Mucosa of gallbladder (tissue), 1 donor: ENCODE measurements at regions not wholly inside any gene's neighbourhood (a gene's known extent, or its start where the extent isn't known, plus 50 kb on each side); places are given as distances from the start of the nearest gene placed in this dataset.

ENCODE experiments used
- DNase-seq: peaks from one replicate; pipeline ENCODE4 v3.0.0-alpha.2; 2020; ENCODE audit warnings: low spot score
- donor health status: DM: no; HTN: no; CAD: no.

DNA sequence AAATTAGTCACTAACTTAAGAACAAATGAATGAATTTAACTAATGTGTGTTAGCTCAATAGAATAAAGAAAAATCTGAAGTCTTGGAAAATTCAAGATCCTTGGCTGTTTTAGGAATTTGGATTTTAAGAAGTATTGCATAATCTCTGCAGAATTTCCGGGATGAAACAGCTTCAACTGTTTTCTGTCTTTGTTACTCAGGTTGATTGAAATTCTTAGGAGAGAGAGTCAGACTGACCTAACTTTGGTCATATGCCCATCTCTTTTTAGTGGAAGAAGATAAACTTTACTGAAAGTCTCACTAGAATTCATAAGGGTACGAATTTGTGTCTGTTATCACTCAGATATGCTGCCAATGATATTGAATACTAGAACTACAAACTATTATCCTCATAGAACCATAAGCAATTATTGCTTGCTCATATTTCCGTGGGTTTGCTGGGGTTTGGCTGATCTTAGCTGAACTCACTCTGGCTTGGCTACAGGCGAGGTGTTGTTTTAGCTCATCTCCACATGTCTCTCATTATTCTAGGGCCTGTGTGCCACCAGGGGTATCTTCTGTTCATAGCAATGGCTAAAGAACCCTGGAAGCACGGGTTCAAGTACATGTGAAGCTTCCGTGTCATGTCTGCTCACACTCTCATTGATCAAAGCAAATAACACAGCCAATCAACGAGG lies 257.4 kb upstream of the NOVA1 start:
- DNase-seq = no peak

- DNase-seq = no peak
These were observed 259.2 kb upstream of the NOVA1 start for GRCh38 chr14:26856876-26857518.

GRCh38 chr14:26859483-26859882 lies 261.6 kb upstream of the NOVA1 start:
- no peak for DNase-seq

- DNase-seq = no peak
These were observed 262.3 kb upstream of the NOVA1 start for GRCh38 chr14:26860111-26860510.

- no peak for DNase-seq
These were observed 265.9 kb upstream of the NOVA1 start for GRCh38 chr14:26863736-26864135.

DNA sequence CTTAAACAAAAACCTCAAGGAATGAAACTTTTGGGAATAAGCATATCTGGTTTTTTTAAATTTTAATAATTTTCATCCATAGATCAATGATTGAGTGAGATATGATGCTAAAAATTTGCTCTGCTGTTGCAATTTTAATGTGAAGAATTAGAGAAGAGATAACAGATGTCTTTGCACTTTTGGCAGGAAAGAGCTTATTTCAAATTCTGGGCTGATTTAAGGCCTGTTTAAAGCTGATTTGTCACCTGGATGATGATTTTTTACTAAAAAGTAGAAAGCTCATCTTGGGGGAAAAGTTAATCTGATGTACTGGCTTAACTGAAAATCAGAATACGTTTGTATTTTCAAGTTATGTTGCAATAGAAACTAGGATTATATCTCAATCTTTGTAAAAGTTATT lies 268.9 kb upstream of the NOVA1 start:
- no peak for DNase-seq

- no peak for DNase-seq
These were observed 269.4 kb upstream of the NOVA1 start for GRCh38 chr14:26867171-26867757.

- no peak for DNase-seq
These were observed 272.3 kb upstream of the NOVA1 start for GRCh38 chr14:26870096-26870495.

DNA sequence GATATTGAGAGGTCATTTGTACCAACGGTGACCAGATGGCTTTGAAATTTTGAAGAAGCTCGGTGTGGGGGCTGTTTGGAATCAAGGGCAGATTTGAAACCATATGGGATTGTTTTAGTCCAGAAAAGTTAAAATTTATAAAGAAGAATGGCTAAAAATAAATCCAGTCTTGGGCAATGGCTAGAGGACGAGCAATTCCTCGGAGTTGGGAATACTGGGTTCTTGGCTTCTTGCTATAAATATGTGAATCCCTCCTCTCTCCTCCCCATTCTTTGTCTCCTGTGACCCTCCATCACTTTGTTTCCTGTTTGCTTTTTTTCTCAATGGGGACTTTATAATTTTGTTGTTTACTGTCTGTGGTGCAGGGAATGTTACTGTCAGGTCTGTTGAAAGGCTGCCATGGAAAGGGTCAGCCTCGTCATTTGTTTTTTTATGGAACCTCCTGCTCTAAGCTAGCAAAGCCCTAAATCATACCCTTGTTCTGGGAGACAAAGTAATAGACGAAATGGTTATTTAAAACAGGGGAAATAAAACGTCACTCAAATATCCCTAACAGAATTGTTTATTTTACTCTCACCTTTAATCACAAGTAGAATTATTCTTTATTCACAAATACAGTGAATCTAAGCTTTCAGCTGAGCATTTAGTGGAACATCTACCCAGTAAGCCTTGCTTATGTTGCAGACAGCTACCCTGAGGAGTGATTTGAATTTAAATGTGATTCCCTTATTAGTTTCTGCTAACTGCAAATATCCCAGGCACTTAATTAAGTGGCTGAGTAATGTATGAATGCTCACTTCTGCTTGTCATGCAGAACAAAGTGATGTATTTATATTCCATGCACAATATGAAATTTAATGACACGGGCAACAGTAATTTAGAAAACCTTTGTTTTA lies 273.1 kb upstream of the NOVA1 start:
- no peak for DNase-seq

GRCh38 chr14:26872515-26873361 lies 274.9 kb upstream of the NOVA1 start:
- peak; percentile 40 for DNase-seq

DNA sequence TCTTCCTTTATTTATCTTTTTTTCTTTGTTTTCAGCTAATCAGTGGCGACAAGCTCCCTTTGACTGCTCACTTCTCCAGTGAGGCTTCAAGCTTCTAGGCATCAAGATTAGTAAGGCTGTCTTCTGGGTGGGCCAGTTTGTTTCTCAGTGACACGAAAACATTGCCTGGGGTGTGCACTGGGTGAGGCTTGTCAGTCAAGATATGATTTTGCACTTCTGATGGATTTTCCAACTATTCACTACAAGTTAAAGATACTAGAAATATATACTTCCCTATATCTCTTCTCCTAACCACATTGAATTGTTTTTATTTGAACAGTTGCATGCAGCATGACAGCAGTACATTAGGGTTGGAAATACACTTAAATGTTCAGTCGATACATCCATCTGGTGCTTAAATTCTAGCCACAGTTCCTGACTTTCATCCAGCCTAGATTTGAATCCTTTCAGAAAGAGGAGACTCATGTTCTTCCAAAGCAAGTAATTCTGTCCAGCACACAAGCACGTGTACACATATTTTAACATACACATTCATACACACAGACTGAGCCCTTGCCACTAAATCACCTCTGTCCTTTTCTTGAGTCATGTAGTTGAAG lies 275.6 kb upstream of the NOVA1 start:
- no peak for DNase-seq

DNA sequence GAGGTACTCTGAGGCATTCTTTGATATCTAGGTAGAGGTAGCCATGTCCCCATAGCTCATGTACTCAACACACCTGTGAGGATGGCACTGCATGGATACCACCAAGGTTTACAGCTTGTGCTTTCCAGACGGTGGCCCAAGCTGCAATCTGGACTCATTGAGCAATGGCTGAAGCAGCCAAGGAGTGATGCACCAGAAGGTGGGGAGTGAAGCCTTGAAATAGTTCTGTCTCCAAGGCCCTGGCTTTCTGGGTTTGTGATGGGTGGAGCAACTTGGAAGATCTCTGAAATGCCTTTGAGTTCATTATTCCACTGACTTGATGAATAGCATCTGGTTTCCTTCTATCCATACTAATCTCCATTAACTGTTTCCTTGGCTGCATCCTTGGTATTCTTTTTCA lies 290.0 kb upstream of the NOVA1 start:
- DNase-seq = peak; percentile 28

GRCh38 chr14:26888592-26888991 lies 290.8 kb upstream of the NOVA1 start:
- no peak for DNase-seq

DNA sequence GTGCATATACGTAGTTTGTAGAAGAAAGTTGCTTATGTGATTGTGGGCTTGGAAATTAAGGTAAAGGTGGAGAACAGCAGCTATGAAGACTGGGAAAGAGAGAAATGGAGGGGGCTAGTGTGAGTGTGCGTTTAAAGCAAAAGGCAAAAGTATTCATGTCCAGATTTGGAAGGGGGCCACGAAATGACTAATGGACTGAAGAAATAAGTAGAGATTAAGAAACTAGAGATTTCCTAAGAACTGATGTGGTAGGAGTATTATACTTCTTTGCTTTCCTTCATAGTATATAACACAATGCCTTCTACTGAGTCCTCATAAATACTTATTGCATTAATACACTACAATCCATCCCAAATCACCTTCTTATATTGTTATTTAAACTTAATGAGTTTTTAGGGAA lies 298.6 kb upstream of the NOVA1 start:
- no peak for DNase-seq

DNA sequence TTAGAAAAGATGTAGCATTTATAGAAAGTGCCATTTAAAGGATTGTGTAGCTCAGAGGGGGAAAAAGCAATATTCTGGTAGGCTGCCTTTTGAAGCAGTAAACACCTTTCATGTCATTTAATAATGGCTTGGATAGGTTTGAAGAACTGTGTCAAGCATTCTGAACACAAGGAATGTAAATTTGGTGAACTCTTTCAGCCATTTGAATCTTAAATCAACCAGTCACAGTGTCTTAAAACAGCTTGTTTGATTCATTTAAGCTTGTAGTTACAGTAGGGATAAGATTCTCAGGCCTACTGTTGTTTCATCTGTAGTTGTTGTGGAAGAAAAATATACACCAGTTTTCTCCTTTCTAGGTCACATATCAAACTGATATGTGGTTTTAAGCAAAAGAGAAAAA lies 299.4 kb upstream of the NOVA1 start:
- DNase-seq = no peak

DNA sequence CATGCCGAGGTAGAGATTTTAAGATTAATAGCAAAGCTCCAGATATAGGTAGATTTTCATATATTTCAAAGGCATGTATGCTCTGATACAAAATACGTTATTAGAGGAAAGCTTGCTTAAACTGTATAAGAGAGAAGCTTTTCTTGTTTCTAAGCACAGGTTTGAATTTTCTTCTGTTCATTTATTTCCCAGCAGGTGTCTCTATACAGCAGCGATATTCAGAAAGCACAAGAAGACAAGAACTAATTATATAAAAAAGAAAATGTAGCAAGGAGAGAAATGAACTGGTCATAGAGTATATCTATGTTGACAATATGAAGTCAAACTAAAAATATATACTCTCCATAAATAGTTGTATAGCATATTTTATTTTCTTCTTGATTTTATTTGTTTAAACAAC lies 307.4 kb upstream of the NOVA1 start:
- DNase-seq = no peak

DNA sequence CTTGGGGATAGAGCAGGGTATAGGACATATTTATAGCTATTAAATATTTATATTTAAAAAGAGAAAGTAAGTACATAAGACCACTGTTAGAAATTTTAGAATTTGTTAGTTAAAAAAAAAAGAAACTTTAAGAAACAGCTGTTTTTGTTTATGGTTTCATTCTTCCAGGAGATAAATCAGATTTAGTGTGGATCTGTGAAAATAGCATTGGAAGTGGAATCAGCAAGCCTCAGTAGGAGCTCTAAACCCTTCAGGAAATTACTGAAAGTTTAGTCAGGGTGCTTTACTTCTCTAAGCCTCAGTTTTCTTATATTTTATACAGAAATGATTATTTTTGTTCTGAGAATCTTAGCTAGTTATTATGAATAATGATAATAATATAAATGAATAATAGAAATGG lies 316.0 kb upstream of the NOVA1 start:
- DNase-seq = no peak

- no peak for DNase-seq
These were observed 319.3 kb upstream of the NOVA1 start for GRCh38 chr14:26917086-26917485.

DNA sequence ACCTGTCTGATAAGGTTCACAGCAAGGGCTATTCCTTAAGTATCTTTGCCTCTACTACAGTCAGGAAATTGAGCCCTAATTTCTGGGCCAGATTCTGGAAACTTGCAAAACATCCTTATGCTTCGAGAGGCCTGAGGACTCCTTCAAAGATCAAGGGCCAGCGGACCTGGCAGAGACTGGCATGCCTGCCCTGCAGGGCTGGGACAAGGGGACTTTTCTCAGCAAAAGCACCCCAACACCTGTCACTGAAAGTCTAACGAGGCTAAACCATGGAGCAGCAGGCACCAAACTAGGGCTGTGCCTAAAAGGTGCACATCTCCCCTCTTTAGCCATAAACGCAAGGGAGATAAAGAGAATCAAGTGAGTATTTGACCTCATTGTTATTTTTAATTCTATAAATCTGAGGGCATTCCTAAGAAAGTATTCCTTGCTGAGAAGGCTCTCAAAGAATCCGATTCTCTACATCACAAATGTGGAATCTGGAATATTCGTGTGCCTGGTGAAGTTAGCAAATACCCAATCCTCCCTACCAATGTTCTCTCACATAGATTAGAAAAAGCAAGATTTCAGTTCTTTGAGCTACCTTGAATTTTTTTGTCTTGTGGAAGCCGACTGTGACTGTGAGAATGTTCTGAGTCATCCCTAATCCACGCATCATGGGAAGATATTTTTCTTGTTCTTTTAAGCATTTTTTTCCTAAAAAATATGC lies 328.2 kb upstream of the NOVA1 start:
- no peak for DNase-seq

- no peak for DNase-seq
These were observed 328.8 kb upstream of the NOVA1 start for GRCh38 chr14:26926585-26926984.
